Skeletal muscle tissue (tissue), 3 donors: ENCODE measurements at regions not wholly inside any gene's neighbourhood (a gene's known extent, or its start where the extent isn't known, plus 50 kb on each side); places are given as distances from the start of the nearest gene placed in this dataset.
"Not testable (repeated sequence)": the region's sequence is repeated elsewhere in the genome, so short reads cannot be mapped to it uniquely, and the experiment has no call there.

Source experiments
- H3K27ac ChIP-seq: one replicate; pipeline ENCODE4 v1.7.0; 2013; ENCODE audit warnings: mild to moderate bottlenecking, low read depth, low read length, inconsistent platforms
- H3K27me3 ChIP-seq, 3 donors: one replicate each; pipeline ENCODE4 v1.7.0; 2013; ENCODE audit warnings: low read length in 3 of 3; ENCODE audit not compliant: control insufficient read depth in 3 of 3, insufficient read depth in 3 of 3
- H3K36me3 ChIP-seq, 3 donors: one replicate each; pipeline ENCODE4 v1.7.0; 2013; ENCODE audit warnings: low read length in 3 of 3; ENCODE audit not compliant: control insufficient read depth in 3 of 3, insufficient read depth in 3 of 3
- H3K4me1 ChIP-seq, 3 donors: one replicate each; pipeline ENCODE4 v1.7.0; 2013; ENCODE audit warnings: low read length in 3 of 3, mild to moderate bottlenecking in 3 of 3; ENCODE audit not compliant: control insufficient read depth in 3 of 3, insufficient read depth in 3 of 3
- H3K4me3 ChIP-seq, 3 donors: one replicate each; pipeline ENCODE4 v1.7.0; 2013; ENCODE audit warnings: low read length in 3 of 3
- H3K9ac ChIP-seq, 3 donors: one replicate each; pipeline ENCODE4 v1.7.0; 2013; ENCODE audit warnings: low read length in 3 of 3, mild to moderate bottlenecking in 3 of 3, moderate library complexity in 2 of 3, low read depth in 1 of 3
- H3K9me3 ChIP-seq, 3 donors: one replicate each; pipeline ENCODE4 v1.7.0; 2013; ENCODE audit warnings: low read length in 3 of 3; ENCODE audit not compliant: control insufficient read depth in 3 of 3
- donor health status: Osteomylitis.

DNA sequence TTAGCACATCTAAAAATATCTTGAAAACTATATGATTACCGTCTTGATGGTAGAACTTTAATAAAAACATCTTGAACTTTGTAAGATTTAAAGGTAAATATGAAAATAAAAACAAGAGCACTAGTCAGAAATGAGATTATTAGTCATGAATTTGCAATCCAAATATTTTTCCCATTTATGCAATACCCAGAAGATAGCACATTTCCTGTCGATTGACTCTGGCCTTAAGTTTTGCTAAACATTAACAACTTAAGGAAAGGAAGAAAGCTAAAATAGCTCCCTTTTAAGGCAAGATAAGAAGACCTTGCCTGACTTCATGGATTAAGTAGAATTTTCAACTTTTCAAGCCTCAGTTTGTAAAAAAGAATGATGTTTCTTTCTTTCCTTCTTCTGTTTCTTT, 1374.7 kb upstream of the RAG2 start:
- no peak overlapping the region for H3K27ac ChIP-seq
- H3K36me3 ChIP-seq, result no peaks in the 10 kb centered on the region
- H3K4me3 ChIP-seq, result no peak overlapping the region
- H3K27me3 ChIP-seq, result no peaks in the 10 kb centered on the region
- no peaks in the 10 kb centered on the region for H3K9me3 ChIP-seq
- no peaks in the 10 kb centered on the region for H3K4me1 ChIP-seq
- H3K9ac ChIP-seq, result no peak overlapping the region

DNA sequence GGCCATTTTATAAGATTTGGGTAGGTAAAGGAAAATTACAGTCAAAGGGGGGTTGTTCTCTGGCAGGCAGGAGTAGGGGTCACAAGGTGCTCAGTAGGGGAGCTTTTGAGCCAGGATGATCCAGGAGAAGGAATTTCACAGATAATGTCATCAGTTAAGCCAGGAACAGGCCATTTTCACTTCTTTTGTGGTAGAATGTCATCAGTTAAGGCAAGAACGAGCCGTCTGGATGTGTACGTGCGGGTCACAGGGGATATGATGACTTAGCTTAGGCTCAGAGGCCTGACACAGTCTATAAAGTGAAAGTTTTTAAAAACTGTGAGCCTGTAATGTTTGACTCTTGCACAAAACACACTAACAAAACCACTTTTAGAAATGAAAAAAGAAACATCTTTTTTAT, 1371.3 kb upstream of the RAG2 start:
- H3K4me1 ChIP-seq, H3K4me3 ChIP-seq, H3K36me3 ChIP-seq, H3K9me3 ChIP-seq, H3K27ac ChIP-seq, H3K9ac ChIP-seq, H3K27me3 ChIP-seq: not testable (repeated sequence)

DNA sequence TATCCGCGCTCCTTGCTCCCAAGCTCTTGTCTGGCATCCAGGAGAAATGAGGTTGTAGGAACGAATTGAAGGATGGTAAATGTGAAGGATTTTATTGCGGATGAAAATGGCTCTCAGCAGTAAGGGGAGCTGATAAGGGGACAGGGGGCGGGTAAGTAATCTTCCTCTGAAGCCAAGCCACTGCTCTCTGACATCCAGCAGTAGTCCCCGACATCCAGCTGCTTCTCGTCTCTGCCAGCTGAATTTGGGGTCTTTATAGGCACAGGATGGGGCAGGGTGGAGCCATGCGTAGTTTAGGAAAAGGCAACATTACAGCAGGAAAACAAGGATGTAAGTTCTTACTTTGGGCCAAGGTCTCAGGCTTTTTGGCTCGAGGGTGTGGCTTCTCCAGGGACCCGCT, 1370.1 kb upstream of the RAG2 start:
- H3K4me3 ChIP-seq, result no peak overlapping the region
- no peak overlapping the region for H3K9ac ChIP-seq
- no peaks in the 10 kb centered on the region for H3K27me3 ChIP-seq
- H3K36me3 ChIP-seq, result no peaks in the 10 kb centered on the region
- H3K27ac ChIP-seq, result no peak overlapping the region
- H3K4me1 ChIP-seq, result no peaks in the 10 kb centered on the region
- no peaks in the 10 kb centered on the region for H3K9me3 ChIP-seq

DNA sequence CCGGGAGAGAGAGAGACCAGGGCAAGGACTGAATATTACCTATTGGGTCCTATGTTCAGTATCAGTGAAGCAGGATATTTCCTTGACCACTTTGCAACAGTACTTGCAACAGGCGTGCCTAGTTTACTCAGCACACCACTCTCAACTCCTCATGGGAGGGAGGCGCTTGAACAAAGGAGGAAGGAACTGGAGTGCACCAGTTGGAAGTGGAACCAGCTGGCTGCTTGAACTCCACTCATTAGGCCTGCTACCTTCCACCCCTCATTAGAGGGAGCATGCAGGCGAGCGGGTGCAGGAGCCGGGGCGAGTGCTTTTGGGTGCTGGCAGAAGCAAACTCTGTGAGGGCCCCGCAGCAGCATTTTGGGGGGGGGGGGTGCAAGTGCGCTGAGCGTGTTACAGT, 1369.6 kb upstream of the RAG2 start:
- Histone ChIP-seq H3K9me3 (no peaks in the 10 kb centered on the region), H3K9ac (no peak overlapping the region), H3K27ac (no peak overlapping the region), H3K36me3 (no peaks in the 10 kb centered on the region), H3K4me3 (no peak overlapping the region), H3K27me3 (no peaks in the 10 kb centered on the region), H3K4me1 (no peaks in the 10 kb centered on the region)

DNA sequence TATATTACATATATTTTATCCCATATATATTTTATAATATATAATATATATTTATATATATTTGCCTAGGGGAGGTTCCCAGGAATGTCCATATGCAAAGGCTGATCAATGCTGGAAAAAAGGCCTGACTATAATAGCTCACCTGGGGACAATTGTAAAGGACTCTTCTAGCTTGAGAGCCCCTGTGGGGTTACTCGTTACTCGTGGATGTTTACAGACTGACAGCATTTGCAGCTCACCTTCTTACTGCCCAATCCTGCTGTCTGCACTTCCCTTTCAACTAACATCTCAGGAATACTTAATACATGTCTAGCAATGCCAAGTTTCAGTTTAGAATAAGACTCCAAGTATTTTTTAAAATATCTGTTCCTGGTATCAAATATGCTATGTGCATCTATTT, 1365.4 kb upstream of the RAG2 start:
- Histone ChIP-seq H3K36me3 (no peaks in the 10 kb centered on the region), H3K27ac (no peak overlapping the region), H3K9ac (no peak overlapping the region), H3K9me3 (no peaks in the 10 kb centered on the region), H3K27me3 (no peaks in the 10 kb centered on the region), H3K4me1 (no peaks in the 10 kb centered on the region), H3K4me3 (no peak overlapping the region)

DNA sequence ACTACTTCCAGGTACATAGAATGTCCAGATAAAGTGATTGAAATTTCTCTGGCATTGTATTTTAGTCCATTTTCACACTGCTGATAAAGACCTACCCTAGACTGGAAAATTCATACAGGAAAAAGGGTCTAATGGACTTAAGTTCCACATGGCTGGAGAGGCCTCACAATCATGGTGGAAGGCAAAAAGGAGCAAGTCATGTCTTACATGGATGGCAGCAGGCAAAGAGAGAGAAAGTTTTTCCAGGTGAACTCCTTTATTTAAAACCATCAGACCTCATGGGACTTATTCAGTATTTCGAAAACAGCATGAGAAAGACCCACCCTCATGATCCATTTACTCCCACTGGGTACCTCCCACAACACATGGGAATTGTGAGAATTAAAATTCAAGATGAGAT, 1359.7 kb upstream of the RAG2 start:
- no peaks in the 10 kb centered on the region for H3K27me3 ChIP-seq
- no peak overlapping the region for H3K4me3 ChIP-seq
- H3K4me1 ChIP-seq, result no peaks in the 10 kb centered on the region
- no peaks in the 10 kb centered on the region for H3K36me3 ChIP-seq
- H3K27ac ChIP-seq, result no peak overlapping the region
- no peaks in the 10 kb centered on the region for H3K9me3 ChIP-seq
- no peak overlapping the region for H3K9ac ChIP-seq

DNA sequence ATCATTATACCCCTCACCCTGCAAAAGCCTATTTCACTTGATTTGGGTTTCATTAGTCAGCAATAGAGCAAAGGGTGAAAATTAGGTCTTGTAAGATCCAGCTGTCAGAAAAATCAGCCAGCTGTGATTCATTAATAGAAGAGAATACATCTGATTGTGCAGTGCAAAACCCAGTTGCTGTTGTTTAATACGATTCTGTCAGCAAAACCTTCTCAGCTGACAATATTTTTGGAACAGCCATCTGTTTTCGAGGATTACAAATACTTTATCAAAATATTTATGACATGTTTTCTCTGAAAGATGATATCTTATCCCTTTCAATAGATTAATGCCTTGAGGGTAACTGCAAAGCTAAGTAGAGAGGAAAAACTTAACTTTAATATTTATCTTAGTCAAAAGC, 1354.0 kb upstream of the RAG2 start:
- no peaks in the 10 kb centered on the region for H3K36me3 ChIP-seq
- H3K27me3 ChIP-seq, result no peaks in the 10 kb centered on the region
- no peak overlapping the region for H3K4me3 ChIP-seq
- peaks cover 0 to 1% (median 0%) of the 10 kb centered on the region in 3 donors for H3K9me3 ChIP-seq
- H3K4me1 ChIP-seq, result no peaks in the 10 kb centered on the region
- H3K27ac ChIP-seq, result no peak overlapping the region
- no peak overlapping the region for H3K9ac ChIP-seq

DNA sequence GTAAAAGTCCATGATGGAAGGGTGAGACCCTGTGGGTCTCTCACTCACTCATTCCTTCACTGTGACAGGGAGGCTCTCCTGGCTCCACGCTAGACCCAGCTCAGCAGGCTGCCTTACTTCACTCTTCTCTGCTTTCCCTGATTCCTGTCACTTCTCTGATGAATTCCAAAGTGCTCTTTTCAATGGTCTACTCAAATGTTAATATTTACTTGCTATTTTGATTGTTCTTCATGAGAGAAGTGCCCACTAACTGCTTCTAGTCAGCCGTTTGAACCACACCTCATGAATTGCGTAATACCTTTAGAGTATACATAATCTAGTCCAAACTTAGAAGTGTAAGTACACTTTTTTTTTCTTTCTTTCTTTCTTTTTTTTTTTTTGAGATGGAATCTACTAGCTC, 1350.2 kb upstream of the RAG2 start:
- Histone ChIP-seq H3K36me3 (no peaks in the 10 kb centered on the region), H3K4me1 (no peaks in the 10 kb centered on the region), H3K27me3 (no peaks in the 10 kb centered on the region), H3K4me3 (no peak overlapping the region), H3K27ac (no peak overlapping the region), H3K9ac (no peak overlapping the region), H3K9me3 (peaks cover 0 to 4% (median 2%) of the 10 kb centered on the region in 3 donors)

DNA sequence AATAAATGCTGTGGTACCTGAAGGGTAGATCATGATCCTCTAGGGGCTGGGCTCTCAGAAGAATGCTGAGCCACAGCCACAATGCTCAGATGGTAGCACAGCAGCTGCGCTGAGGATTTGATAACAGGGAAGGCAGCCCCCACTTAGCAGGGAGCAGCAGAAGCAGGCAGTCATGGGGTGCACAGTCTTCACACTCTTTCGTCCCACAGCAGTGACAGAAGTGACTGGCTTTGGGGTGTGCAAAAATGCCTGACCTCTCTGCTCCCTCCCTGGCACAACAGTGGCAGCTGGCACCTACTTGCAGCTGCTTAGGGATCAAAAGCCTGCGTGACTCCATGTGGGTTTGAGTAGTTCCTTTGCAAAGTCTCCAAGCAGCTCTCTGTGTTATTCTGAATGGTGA, 1349.8 kb upstream of the RAG2 start:
- Histone ChIP-seq H3K27ac (no peak overlapping the region), H3K36me3 (no peaks in the 10 kb centered on the region), H3K27me3 (no peaks in the 10 kb centered on the region), H3K4me3 (no peak overlapping the region), H3K9me3 (peaks cover 0 to 4% (median 2%) of the 10 kb centered on the region in 3 donors), H3K9ac (no peak overlapping the region), H3K4me1 (no peaks in the 10 kb centered on the region)

DNA sequence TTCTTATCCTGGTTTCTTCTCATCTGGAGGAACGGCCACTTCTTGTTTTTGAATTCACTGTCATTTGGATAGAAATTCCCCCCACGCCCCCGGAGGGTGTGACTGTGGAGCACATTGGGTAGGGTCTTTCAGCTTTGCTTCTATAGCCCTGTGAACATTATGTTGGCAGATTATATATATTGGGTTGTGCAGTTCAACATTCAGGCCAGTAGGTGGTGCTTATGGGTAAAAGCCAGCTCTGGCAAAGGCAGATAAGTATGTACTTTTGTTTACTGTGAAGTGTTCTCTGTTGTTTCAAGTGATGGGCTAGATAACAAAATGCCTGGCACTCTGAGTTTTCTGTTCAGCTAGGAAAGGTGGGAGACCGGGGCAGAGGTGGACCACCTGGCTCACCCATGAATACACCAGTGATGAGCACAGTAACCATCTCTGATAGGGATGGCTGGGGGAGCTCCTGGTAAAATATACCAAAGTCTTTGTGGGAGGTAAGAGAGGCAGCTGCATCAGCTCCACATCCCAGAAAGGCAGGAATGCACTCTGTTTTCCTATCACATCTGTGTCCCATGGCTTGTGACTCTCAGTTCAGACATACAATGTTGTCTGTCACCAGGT, 1348.2 kb upstream of the RAG2 start:
- no peaks in the 10 kb centered on the region for H3K4me1 ChIP-seq
- no peak overlapping the region for H3K27ac ChIP-seq
- no peaks in the 10 kb centered on the region for H3K36me3 ChIP-seq

DNA sequence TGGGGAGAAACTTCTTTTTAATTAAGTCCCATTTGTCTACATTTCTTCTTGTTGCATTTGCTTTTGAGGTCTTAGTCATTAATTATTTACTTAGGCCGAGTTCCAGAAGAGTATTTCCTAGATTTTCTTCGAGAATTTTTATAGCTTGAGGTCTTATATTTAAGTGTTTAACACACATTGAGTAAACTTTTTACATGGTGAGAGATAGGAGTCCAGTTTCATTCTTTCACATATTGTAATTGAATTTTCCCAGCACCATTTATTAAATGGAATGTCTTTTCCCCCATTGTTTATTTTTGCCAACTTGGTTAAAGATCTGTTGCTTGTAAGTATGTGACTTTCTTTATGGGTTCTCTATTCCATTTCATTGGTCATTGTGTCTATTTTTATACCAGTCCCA, 1344.0 kb upstream of the RAG2 start:
- no peaks in the 10 kb centered on the region for H3K27me3 ChIP-seq
- no peak overlapping the region for H3K4me3 ChIP-seq
- peaks cover 0 to 3% (median 2%) of the 10 kb centered on the region in 3 donors for H3K9me3 ChIP-seq
- H3K27ac ChIP-seq, result no peak overlapping the region
- no peak overlapping the region for H3K9ac ChIP-seq
- no peaks in the 10 kb centered on the region for H3K36me3 ChIP-seq
- no peaks in the 10 kb centered on the region for H3K4me1 ChIP-seq

More for the DNA sequence above, 1348.2 kb upstream of the RAG2 start:
- Histone ChIP-seq H3K27me3 (no peaks in the 10 kb centered on the region), H3K9me3 (peaks cover 0 to 4% (median 2%) of the 10 kb centered on the region in 3 donors), H3K9ac (no peak overlapping the region), H3K4me3 (no peak overlapping the region)
